Activated naive CD8-positive, alpha-beta T cell treated with anti-CD3 and anti-CD28 coated beads, Interleukin-2, amount 10 ng/mL, durations not matched to agents 7 days and 5 days (primary cell): ENCODE measurements at regions not wholly inside any gene's neighbourhood (a gene's known extent, or its start where the extent isn't known, plus 50 kb on each side); places are given as distances from the start of the nearest gene placed in this dataset.

Source experiments
- ATAC-seq: fragments of 150-1000 bp; cut with Tn5 transposase; one replicate; pipeline ENCODE4 v1.10.0; 2021; ENCODE audit warnings: low read depth, moderate library complexity
- POLR2A ChIA-PET: fragments of 350-600 bp; sonication (Branson Sonifier 250); formaldehyde crosslinking; loops from one replicate; lab custom pipeline; 2021; ENCODE audit warnings: antibody characterized with exemption; lab: Charles Lee
- DNase-seq: peaks from one replicate; pipeline ENCODE4 v3.0.0; 2021
- H3K27ac Mint-ChIP-seq: one replicate; pipeline ENCODE4 v1.8.0; 2022; ENCODE audit warnings: mild to moderate bottlenecking, mixed read lengths
- H3K27me3 Mint-ChIP-seq: one replicate; pipeline ENCODE4 v1.8.0; 2022; ENCODE audit warnings: mild to moderate bottlenecking, moderate library complexity, mixed read lengths
- H3K36me3 Mint-ChIP-seq: one replicate; pipeline ENCODE4 v1.8.0; 2021; ENCODE audit warnings: mild to moderate bottlenecking, mixed read lengths
- H3K4me1 Mint-ChIP-seq: one replicate; pipeline ENCODE4 v1.8.0; 2021; ENCODE audit warnings: mixed read lengths
- H3K4me3 Mint-ChIP-seq: one replicate; pipeline ENCODE4 v1.8.0; 2022; ENCODE audit warnings: mild to moderate bottlenecking, moderate library complexity, mixed read lengths
- H3K9me3 Mint-ChIP-seq: one replicate; pipeline ENCODE4 v1.8.0; 2021; ENCODE audit warnings: mixed read lengths

GRCh38 chr5:98470747-98471146, 302.7 kb upstream of the RGMB start:
- Mint-ChIP-seq H3K27me3 (no peaks in the 10 kb centered on the region), H3K27ac (no peak overlapping the region), H3K36me3 (no peaks in the 10 kb centered on the region), H3K4me1 (no peaks in the 10 kb centered on the region), H3K9me3 (no peaks in the 10 kb centered on the region), H3K4me3 (no peak overlapping the region)
- DNase-seq, result no peak
- POLR2A ChIA-PET, result no interaction called here
- ATAC-seq, result no peak

DNA sequence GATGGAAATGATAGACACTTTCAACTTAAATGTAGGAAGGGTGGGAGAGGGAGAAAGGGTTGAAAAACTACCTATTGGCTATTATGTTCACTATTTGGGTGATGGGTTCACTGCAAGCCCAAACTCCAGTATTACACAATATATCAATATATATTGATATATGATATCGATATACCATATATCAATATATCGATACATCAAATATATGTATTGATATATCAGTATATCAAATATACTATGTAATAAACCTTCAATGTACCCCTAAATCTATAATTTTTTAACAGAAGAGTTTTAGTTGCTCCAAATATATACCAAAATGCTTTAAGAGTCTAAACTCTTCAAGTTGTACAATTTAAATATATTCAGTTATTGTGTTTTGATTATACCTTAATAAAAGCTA, 302.0 kb upstream of the RGMB start:
- DNase-seq, result no peak
- no peak for ATAC-seq
- POLR2A ChIA-PET, result no interaction called here
- H3K9me3 Mint-ChIP-seq, result no peaks in the 10 kb centered on the region
- no peaks in the 10 kb centered on the region for H3K4me1 Mint-ChIP-seq
- no peak overlapping the region for H3K27ac Mint-ChIP-seq
- H3K36me3 Mint-ChIP-seq, result no peaks in the 10 kb centered on the region
- H3K4me3 Mint-ChIP-seq, result no peak overlapping the region
- H3K27me3 Mint-ChIP-seq, result peaks cover under 1% of the 10 kb centered on the region

DNA sequence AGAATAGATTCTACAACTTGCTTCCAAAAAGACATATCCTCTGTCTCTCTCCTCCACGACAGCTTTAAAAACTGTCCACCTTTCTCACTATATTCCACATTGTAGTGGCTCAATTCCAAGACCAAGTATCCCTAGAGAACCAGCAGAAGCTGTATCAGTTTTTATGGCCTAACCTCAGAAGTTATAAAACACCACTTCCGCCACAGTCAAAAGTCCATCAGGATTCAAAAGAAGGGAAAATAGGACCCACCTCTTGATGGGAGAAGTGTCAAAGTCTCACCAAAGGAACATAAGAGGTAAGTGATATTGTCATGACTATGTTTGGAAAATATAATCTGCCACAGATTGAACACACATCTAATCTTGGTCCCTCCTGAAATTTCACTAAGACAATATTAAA, 299.2 kb upstream of the RGMB start:
- POLR2A ChIA-PET, result no interaction called here
- peaks cover 3% of the 10 kb centered on the region for H3K27me3 Mint-ChIP-seq
- no peaks in the 10 kb centered on the region for H3K9me3 Mint-ChIP-seq
- H3K4me3 Mint-ChIP-seq, result no peak overlapping the region
- no peak overlapping the region for H3K27ac Mint-ChIP-seq
- no peaks in the 10 kb centered on the region for H3K36me3 Mint-ChIP-seq
- DNase-seq, result no peak
- ATAC-seq, result no peak
- H3K4me1 Mint-ChIP-seq, result no peaks in the 10 kb centered on the region

- H3K27me3 Mint-ChIP-seq, result peaks cover 3% of the 10 kb centered on the region
These were observed 298.7 kb upstream of the RGMB start for GRCh38 chr5:98474782-98475181.

GRCh38 chr5:98482321-98483300, 290.9 kb upstream of the RGMB start:
- ATAC-seq (no peak), DNase-seq (no peak)
- POLR2A ChIA-PET, result no interaction called here
- H3K27ac Mint-ChIP-seq, result no peak overlapping the region
- no peaks in the 10 kb centered on the region for H3K27me3 Mint-ChIP-seq
- no peak overlapping the region for H3K4me3 Mint-ChIP-seq
- no peaks in the 10 kb centered on the region for H3K4me1 Mint-ChIP-seq
- H3K9me3 Mint-ChIP-seq, result no peaks in the 10 kb centered on the region
- no peaks in the 10 kb centered on the region for H3K36me3 Mint-ChIP-seq

More at GRCh38 chr5:98474782-98475181, 298.7 kb upstream of the RGMB start:
- ATAC-seq (no peak), DNase-seq (no peak)
- no peaks in the 10 kb centered on the region for H3K9me3 Mint-ChIP-seq
- H3K36me3 Mint-ChIP-seq, result no peaks in the 10 kb centered on the region
- no peak overlapping the region for H3K4me3 Mint-ChIP-seq
- no peak overlapping the region for H3K27ac Mint-ChIP-seq
- POLR2A ChIA-PET, result no interaction called here
- no peaks in the 10 kb centered on the region for H3K4me1 Mint-ChIP-seq

- H3K36me3 Mint-ChIP-seq, result no peaks in the 10 kb centered on the region
- no peaks in the 10 kb centered on the region for H3K4me1 Mint-ChIP-seq
- POLR2A ChIA-PET, result no interaction called here
- no peak for DNase-seq
- H3K4me3 Mint-ChIP-seq, result no peak overlapping the region
- H3K27ac Mint-ChIP-seq, result no peak overlapping the region
- H3K27me3 Mint-ChIP-seq, result no peaks in the 10 kb centered on the region
- ATAC-seq, result no peak
- no peaks in the 10 kb centered on the region for H3K9me3 Mint-ChIP-seq
These were observed 290.2 kb upstream of the RGMB start for GRCh38 chr5:98483301-98483685.

- DNase-seq, result no peak
- H3K9me3 Mint-ChIP-seq, result peaks cover 4% of the 10 kb centered on the region
- no peaks in the 10 kb centered on the region for H3K36me3 Mint-ChIP-seq
- ATAC-seq, result no peak
- no peaks in the 10 kb centered on the region for H3K27me3 Mint-ChIP-seq
- H3K4me1 Mint-ChIP-seq, result peaks cover 2% of the 10 kb centered on the region
- H3K4me3 Mint-ChIP-seq, result no peak overlapping the region
- H3K27ac Mint-ChIP-seq, result no peak overlapping the region
- POLR2A ChIA-PET, result no interaction called here
These were observed 284.4 kb upstream of the RGMB start for GRCh38 chr5:98489021-98489420.

DNA sequence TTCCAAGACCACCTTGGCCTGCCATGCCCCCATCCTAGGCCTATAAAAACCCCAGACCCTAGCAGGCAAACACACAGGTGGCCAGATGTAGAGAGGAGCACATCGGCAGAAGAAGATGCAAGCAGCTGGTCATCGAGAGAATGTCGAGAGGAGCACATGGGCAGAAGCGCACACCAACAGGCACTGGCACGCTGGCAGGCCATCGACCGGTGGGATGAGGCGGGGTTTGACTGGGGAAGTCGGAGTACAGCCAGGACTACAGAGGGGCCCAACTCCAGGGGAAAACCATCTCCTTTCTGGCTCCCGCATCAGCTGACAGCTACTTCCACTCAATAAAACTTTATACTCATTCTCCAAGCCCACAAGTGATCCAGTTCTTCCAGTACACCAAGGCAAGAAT, 283.1 kb upstream of the RGMB start:
- ATAC-seq, result no peak
- no peaks in the 10 kb centered on the region for H3K36me3 Mint-ChIP-seq
- H3K4me3 Mint-ChIP-seq, result no peak overlapping the region
- peaks cover 2% of the 10 kb centered on the region for H3K4me1 Mint-ChIP-seq
- peaks cover 4% of the 10 kb centered on the region for H3K9me3 Mint-ChIP-seq
- POLR2A ChIA-PET, result no interaction called here
- H3K27ac Mint-ChIP-seq, result no peak overlapping the region
- no peak for DNase-seq
- H3K27me3 Mint-ChIP-seq, result no peaks in the 10 kb centered on the region

DNA sequence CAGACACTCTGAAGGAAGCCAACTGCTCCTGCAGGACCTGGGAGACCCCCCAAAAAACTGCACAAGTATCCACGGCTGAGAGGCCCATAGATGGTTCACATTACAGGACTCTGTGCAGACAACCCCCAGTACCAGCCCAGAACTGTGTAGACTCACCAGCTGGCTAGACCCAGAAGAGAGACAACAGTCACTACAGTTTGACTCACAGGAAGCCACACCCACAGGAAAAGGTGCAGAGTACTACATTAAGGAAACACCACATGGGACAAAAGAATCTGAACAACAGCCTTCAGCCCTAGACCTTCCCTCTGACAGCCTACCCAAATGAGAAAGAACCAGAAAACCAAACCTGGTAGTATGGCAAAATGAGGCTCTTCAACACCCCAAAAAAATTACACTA, 281.2 kb upstream of the RGMB start:
- no peak overlapping the region for H3K4me3 Mint-ChIP-seq
- ATAC-seq, result no peak
- no peak overlapping the region for H3K27ac Mint-ChIP-seq
- POLR2A ChIA-PET, result no interaction called here
- no peaks in the 10 kb centered on the region for H3K36me3 Mint-ChIP-seq
- DNase-seq, result no peak
- H3K27me3 Mint-ChIP-seq, result no peaks in the 10 kb centered on the region
- H3K4me1 Mint-ChIP-seq, result peaks cover 2% of the 10 kb centered on the region
- peaks cover 4% of the 10 kb centered on the region for H3K9me3 Mint-ChIP-seq

DNA sequence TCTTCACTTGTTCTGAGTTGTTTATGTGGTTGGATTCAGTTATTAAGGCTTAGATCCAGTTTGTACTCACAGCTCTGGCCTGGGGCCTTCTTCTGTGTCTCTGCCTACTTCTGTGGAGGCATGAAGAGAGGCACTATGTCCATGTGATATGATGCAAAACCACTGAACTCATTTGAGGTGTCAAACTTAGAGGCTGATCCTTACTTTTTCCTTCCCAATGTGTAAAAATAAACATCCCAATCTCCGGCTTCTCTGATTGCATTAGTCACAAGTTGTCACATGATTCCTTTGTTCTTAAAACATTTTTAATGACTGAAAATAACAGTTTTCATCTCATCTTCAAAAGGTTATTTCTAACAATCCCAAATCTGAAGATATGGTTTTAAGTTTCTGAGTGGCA, 276.0 kb upstream of the RGMB start:
- DNase-seq, result no peak
- no peak for ATAC-seq
- Mint-ChIP-seq H3K27ac (no peak overlapping the region), H3K36me3 (no peaks in the 10 kb centered on the region), H3K4me3 (no peak overlapping the region), H3K4me1 (peaks cover under 1% of the 10 kb centered on the region), H3K27me3 (no peaks in the 10 kb centered on the region), H3K9me3 (peaks cover 1% of the 10 kb centered on the region)
- POLR2A ChIA-PET, result no interaction called here

GRCh38 chr5:98498028-98498427, 275.4 kb upstream of the RGMB start:
- H3K27ac Mint-ChIP-seq, result no peak overlapping the region
- no peaks in the 10 kb centered on the region for H3K4me1 Mint-ChIP-seq
- H3K9me3 Mint-ChIP-seq, result peaks cover 1% of the 10 kb centered on the region
- POLR2A ChIA-PET, result no interaction called here
- no peaks in the 10 kb centered on the region for H3K36me3 Mint-ChIP-seq
- DNase-seq (no peak), ATAC-seq (no peak)
- H3K27me3 Mint-ChIP-seq, result no peaks in the 10 kb centered on the region
- H3K4me3 Mint-ChIP-seq, result no peak overlapping the region

DNA sequence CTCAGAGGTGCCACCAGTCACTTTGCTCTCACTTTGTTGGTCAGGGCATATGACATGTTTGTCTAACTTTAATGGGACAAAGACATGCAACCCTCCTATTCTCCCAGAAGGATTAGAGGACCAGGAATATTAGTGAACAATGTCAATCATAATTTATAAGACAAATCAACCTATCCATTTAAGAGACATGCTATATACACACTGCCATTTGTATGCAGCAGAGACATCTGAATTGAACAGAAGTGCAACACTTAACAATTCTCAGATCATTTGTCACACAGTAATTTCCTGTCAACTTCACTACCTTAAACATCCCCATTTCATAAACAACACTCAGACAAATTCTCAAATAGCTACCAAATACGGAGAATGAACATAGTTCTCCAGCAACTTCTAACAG, 273.6 kb upstream of the RGMB start:
- Mint-ChIP-seq H3K4me3 (no peak overlapping the region), H3K27me3 (no peaks in the 10 kb centered on the region), H3K36me3 (no peaks in the 10 kb centered on the region), H3K9me3 (no peaks in the 10 kb centered on the region), H3K27ac (no peak overlapping the region), H3K4me1 (no peaks in the 10 kb centered on the region)
- POLR2A ChIA-PET, result no interaction called here
- no peak for DNase-seq
- ATAC-seq, result no peak

- Mint-ChIP-seq H3K4me3 (no peak overlapping the region), H3K27ac (no peak overlapping the region), H3K36me3 (no peaks in the 10 kb centered on the region), H3K4me1 (no peaks in the 10 kb centered on the region), H3K9me3 (no peaks in the 10 kb centered on the region), H3K27me3 (peaks cover 2% of the 10 kb centered on the region)
- DNase-seq (no peak), ATAC-seq (no peak)
- POLR2A ChIA-PET, result no interaction called here
These were observed 272.7 kb upstream of the RGMB start for GRCh38 chr5:98500811-98501210.

DNA sequence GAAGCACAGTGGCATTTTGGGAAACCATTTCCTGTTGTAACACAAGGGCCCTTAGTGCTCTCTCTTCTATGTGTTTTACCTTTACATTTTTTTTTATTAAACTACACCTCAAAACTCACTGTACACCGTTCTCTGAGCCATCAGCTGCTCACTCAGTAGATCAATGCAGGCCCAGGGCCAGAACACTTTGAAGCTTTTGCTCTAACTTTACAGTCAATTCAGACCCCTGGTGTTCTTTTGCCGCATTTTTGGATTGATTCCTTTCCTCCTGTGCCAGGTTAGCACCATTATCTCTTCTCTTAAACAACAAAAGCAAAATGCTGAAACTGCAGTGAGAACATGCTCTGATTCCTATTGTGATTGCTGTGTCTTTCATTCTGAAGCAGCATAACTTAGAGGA, 269.8 kb upstream of the RGMB start:
- H3K9me3 Mint-ChIP-seq, result no peaks in the 10 kb centered on the region

More for the DNA sequence above, 269.8 kb upstream of the RGMB start:
- ATAC-seq, result no peak
- Mint-ChIP-seq H3K36me3 (no peaks in the 10 kb centered on the region), H3K27me3 (peaks cover 3% of the 10 kb centered on the region), H3K4me1 (no peaks in the 10 kb centered on the region), H3K4me3 (no peak overlapping the region), H3K27ac (no peak overlapping the region)
- no peak for DNase-seq
- POLR2A ChIA-PET, result no interaction called here
